ENCODE measurements at regions not wholly inside any gene's neighbourhood (a gene's known extent, or its start where the extent isn't known, plus 50 kb on each side); places are given as distances from the start of the nearest gene placed in this dataset.

GRCh38 chr17:73976147-73976546 is 227.3 kb upstream of the RPL38 start:
- Histone ChIP-seq H3K27me3 (ENCODE audit: control insufficient read depth in 1 of 2, insufficient read depth in 2 of 2, low read length in 2 of 2) (peaks cover 5 to 78% of the 10 kb centered on the region in 2 experiments; a peak in 4 of 5 replicates), H4K20me1 (ENCODE audit: insufficient read depth, low read length) (no peaks in the 10 kb centered on the region; the same call in 1 of the 2 replicates), H3K27ac (ENCODE audit: extremely low read length, insufficient read depth, low read length) (no peak overlapping the region), H3K9me3 (ENCODE audit: low read length) (no peaks in the 10 kb centered on the region), H3K4me1 (ENCODE audit: insufficient read depth, low read length) (no peaks in the 10 kb centered on the region), H2AFZ (ENCODE audit: low read length) (no peak overlapping the region), H3K4me3 (replicated peaks in 1 of 3; ENCODE audit: insufficient read depth in 1 of 3, low read depth in 2 of 3, low read length in 3 of 3) (no peak overlapping the region), H3K79me2 (ENCODE audit: insufficient read depth, low read length) (no peaks in the 10 kb centered on the region), H3K9ac (ENCODE audit: insufficient read depth, low read depth, low read length) (no peak overlapping the region), H3K36me3 (replicated peaks in 1 of 2; ENCODE audit: control insufficient read depth in 1 of 2, insufficient read depth in 2 of 2, low read length in 2 of 2) (no peaks in the 10 kb centered on the region), H3K4me2 (ENCODE audit: low read depth, low read length) (no peak overlapping the region)
- POLR2A ChIA-PET = no interaction called here
- no peak for DNase-seq (ENCODE audit: low spot score)
- no peak for ATAC-seq
- in situ Hi-C loops (cut with HindIII; ENCODE audit: extremely low pct_ligation_motif_present, low pct_unique_long_range_greater_than_20kb) = no loop called here
- FAIRE-seq = no peak
- CTCF ChIA-PET (ENCODE audit: low intra/inter-chr PET ratio, low total read pairs) = no interaction called here
- intact Hi-C loops (cut with micrococcal nuclease; ENCODE audit: unreplicated experiment) = no loop called here
- no peak for TF ChIP-seq MYNN (CRISPR knock-in tag; IDR thresholded peaks at IDR 0.05; ENCODE audit: low read depth)
- no peak for TF ChIP-seq TRIM24 (CRISPR knock-in tag; IDR thresholded peaks at IDR 0.05)
- 0% methylated on average over 1 of the region's 1 CpG for WGBS (ENCODE audit: low lambda C conversion rate)
- BruUV-seq (replicated peaks) = no TSS peak

DNA sequence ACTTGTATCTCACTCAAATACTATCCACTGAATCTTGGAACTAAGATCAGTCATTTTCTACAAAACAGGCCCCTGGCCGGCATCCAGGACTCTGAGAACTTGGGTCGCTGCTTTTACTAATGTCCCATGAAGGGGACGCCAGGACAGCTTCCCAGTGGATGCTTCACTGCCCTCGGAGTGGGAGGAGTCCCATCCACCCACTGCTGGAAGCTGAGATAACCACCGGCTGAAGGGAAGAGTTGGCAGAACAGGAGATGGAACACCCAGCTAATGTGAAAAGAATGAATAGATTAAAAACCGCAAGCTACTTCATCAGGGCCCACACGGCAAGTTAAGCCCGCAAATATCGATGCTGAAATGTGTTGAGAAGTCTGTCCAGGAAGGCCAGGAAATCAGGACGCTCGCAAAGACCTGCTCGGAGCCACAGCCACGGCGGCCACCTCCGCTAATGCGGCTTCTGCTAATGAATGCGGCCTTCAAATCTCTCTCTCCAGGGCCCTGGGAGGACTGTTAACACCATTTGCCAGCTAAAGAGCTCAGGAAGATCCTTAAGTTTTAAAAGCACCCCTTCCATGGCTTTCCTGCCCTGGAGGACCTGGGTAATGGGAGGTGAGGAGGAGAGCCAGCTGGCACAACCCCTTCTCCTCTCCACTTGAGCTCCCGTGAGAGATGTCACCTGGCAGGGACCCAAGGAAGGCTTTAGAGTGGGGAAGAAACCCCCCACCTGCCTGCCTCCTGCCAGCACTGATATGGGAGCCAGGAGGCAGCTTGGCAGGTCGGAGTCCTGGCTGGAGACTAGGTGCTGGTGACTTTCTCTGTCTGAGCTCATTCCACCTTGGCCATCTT is 226.6 kb upstream of the RPL38 start:
- BruUV-seq (replicated peaks) = no TSS peak
- Histone ChIP-seq H3K9me3 (ENCODE audit: low read length) (no peaks in the 10 kb centered on the region), H3K36me3 (replicated peaks in 1 of 2; ENCODE audit: control insufficient read depth in 1 of 2, insufficient read depth in 2 of 2, low read length in 2 of 2) (no peaks in the 10 kb centered on the region), H3K27me3 (ENCODE audit: control insufficient read depth in 1 of 2, insufficient read depth in 2 of 2, low read length in 2 of 2) (peaks cover 5 to 72% of the 10 kb centered on the region in 2 experiments; a peak in 4 of 5 replicates), H3K27ac (ENCODE audit: extremely low read length, insufficient read depth, low read length) (no peak overlapping the region), H3K9ac (ENCODE audit: insufficient read depth, low read depth, low read length) (no peak overlapping the region), H3K4me3 (replicated peaks in 1 of 3; ENCODE audit: insufficient read depth in 1 of 3, low read depth in 2 of 3, low read length in 3 of 3) (no peak overlapping the region), H2AFZ (ENCODE audit: low read length) (no peak overlapping the region), H4K20me1 (ENCODE audit: insufficient read depth, low read length) (no peaks in the 10 kb centered on the region; the same call in 1 of the 2 replicates), H3K4me2 (ENCODE audit: low read depth, low read length) (no peak overlapping the region), H3K79me2 (ENCODE audit: insufficient read depth, low read length) (no peaks in the 10 kb centered on the region), H3K4me1 (ENCODE audit: insufficient read depth, low read length) (no peaks in the 10 kb centered on the region)
- DNase-seq (ENCODE audit: low spot score) (no peak), ATAC-seq (no peak), FAIRE-seq (no peak)
- CTCF ChIA-PET (ENCODE audit: low intra/inter-chr PET ratio, low total read pairs) = no interaction called here
- TF ChIP-seq SMARCC2 (IDR thresholded peaks at IDR 0.05) (no peak), ZSCAN22 (CRISPR knock-in tag; IDR thresholded peaks at IDR 0.05) (no peak), ZNF550 (CRISPR knock-in tag; IDR thresholded peaks at IDR 0.05; ENCODE audit: borderline replicate concordance) (no peak), TSC22D2 (CRISPR knock-in tag; IDR thresholded peaks at IDR 0.05; ENCODE audit: borderline replicate concordance) (no peak)
- POLR2A ChIA-PET = no interaction called here
- intact Hi-C loops (cut with micrococcal nuclease; ENCODE audit: unreplicated experiment) = no loop called here
- 29% methylated on average over 18 of the region's 19 CpGs for WGBS (ENCODE audit: low lambda C conversion rate)
- in situ Hi-C loops (cut with HindIII; ENCODE audit: extremely low pct_ligation_motif_present, low pct_unique_long_range_greater_than_20kb) = no loop called here

All from HepG2 (cell line).